Gastrocnemius medialis (tissue), 4 donors: ENCODE measurements at regions not wholly inside any gene's neighbourhood (a gene's known extent, or its start where the extent isn't known, plus 50 kb on each side); places are given as distances from the start of the nearest gene placed in this dataset.

Experiments used
- CTCF ChIP-seq, 5 experiments: fragments of 450-650 bp in 3 of 5; fragments of 200-600 bp in 2 of 5; sonication (generic) in 2 of 5; IDR thresholded peaks in 4 of 5; conservative IDR thresholded peaks in 1 of 5; 1 replicate in 4 of 5; 2 replicates in 1 of 5; pipeline ENCODE4 v1.5.1; 2016 to 2019; ENCODE audit warnings: antibody characterized with exemption in 5 of 5, mild to moderate bottlenecking in 3 of 5, moderate library complexity in 3 of 5
- POLR2A ChIP-seq, 2 donors: fragments of 450-650 bp; IDR thresholded peaks; one replicate each; pipeline ENCODE4 v1.6.1; 2017; ENCODE audit warnings: antibody characterized with exemption in 2 of 2, mild to moderate bottlenecking in 2 of 2, moderate library complexity in 2 of 2

GRCh38 chr9:26129217-26129616 lies 451.0 kb upstream of the TUSC1 start:
- no peak for TF ChIP-seq CTCF (IDR thresholded peaks at IDR 0.05 in 4 of 5, conservative IDR thresholded peaks at IDR 0.05 in 1 of 5)
- no peak for TF ChIP-seq POLR2A (IDR thresholded peaks at IDR 0.05)
